Epithelial cell of prostate (primary cell): ENCODE measurements at regions not wholly inside any gene's neighbourhood (a gene's known extent, or its start where the extent isn't known, plus 50 kb on each side); places are given as distances from the start of the nearest gene placed in this dataset.

Experiments used
- DNase-seq: peaks from one replicate; pipeline ENCODE4 v3.0.0-alpha.2; 2011; ENCODE audit warnings: low read depth, low spot score
- H3K27ac ChIP-seq: fragments of 450-650 bp; 2 replicates; pipeline ENCODE4 v1.5.1; 2017; ENCODE audit warnings: mild to moderate bottlenecking

GRCh38 chr2:220882507-220882906, 689.6 kb downstream of the EPHA4 start:
- H3K27ac ChIP-seq, result no peak overlapping the region
- no peak for DNase-seq

GRCh38 chr2:220885593-220885992, 686.5 kb downstream of the EPHA4 start:
- no peak overlapping the region for H3K27ac ChIP-seq
- DNase-seq, result no peak

GRCh38 chr2:220887271-220887870, 684.7 kb downstream of the EPHA4 start:
- DNase-seq, result no peak
- no peak overlapping the region for H3K27ac ChIP-seq

- no peak for DNase-seq
- H3K27ac ChIP-seq, result no peak overlapping the region
Observed at GRCh38 chr2:220887876-220888275, 684.2 kb downstream of the EPHA4 start.

- no peak for DNase-seq
- H3K27ac ChIP-seq, result no peak overlapping the region
Observed at GRCh38 chr2:220890931-220891330, 681.2 kb downstream of the EPHA4 start.

- DNase-seq, result peak; percentile 61
Observed at GRCh38 chr2:220891405-220891804, 680.7 kb downstream of the EPHA4 start.

GRCh38 chr2:220892018-220892634, 680.0 kb downstream of the EPHA4 start:
- DNase-seq, result no peak
- no peak overlapping the region for H3K27ac ChIP-seq

More at GRCh38 chr2:220891405-220891804, 680.7 kb downstream of the EPHA4 start:
- no peak overlapping the region for H3K27ac ChIP-seq

- no peak for DNase-seq
- no peak overlapping the region for H3K27ac ChIP-seq
Observed at GRCh38 chr2:220893411-220893810, 678.7 kb downstream of the EPHA4 start.

- DNase-seq, result no peak
- no peak overlapping the region for H3K27ac ChIP-seq
Observed at GRCh38 chr2:220894069-220894468, 678.0 kb downstream of the EPHA4 start.

GRCh38 chr2:220899492-220899891, 672.6 kb downstream of the EPHA4 start:
- H3K27ac ChIP-seq, result no peak overlapping the region
- DNase-seq, result no peak

- no peak for DNase-seq
- no peak overlapping the region for H3K27ac ChIP-seq
Observed at GRCh38 chr2:220904015-220904414, 668.1 kb downstream of the EPHA4 start.

GRCh38 chr2:220913384-220913783, 658.7 kb downstream of the EPHA4 start:
- DNase-seq, result no peak
- H3K27ac ChIP-seq, result no peak overlapping the region

- no peak for DNase-seq
- no peak overlapping the region for H3K27ac ChIP-seq
Observed at GRCh38 chr2:220915092-220915623, 656.9 kb downstream of the EPHA4 start.

- no peak for DNase-seq
Observed at GRCh38 chr2:220916931-220917330, 655.2 kb downstream of the EPHA4 start.

GRCh38 chr2:220930271-220931076, 641.6 kb downstream of the EPHA4 start:
- DNase-seq, result no peak
- no peak overlapping the region for H3K27ac ChIP-seq

More at GRCh38 chr2:220916931-220917330, 655.2 kb downstream of the EPHA4 start:
- H3K27ac ChIP-seq, result no peak overlapping the region

GRCh38 chr2:220931491-220931890, 640.6 kb downstream of the EPHA4 start:
- no peak for DNase-seq
- H3K27ac ChIP-seq, result no peak overlapping the region

- no peak overlapping the region for H3K27ac ChIP-seq
- DNase-seq, result no peak
Observed at GRCh38 chr2:220932041-220932440, 640.1 kb downstream of the EPHA4 start.

GRCh38 chr2:220935789-220936321, 636.2 kb downstream of the EPHA4 start:
- DNase-seq, result no peak
- no peak overlapping the region for H3K27ac ChIP-seq

- no peak for DNase-seq
- H3K27ac ChIP-seq, result no peak overlapping the region
Observed at GRCh38 chr2:220936641-220937197, 635.4 kb downstream of the EPHA4 start.

GRCh38 chr2:220937245-220937644, 634.9 kb downstream of the EPHA4 start:
- H3K27ac ChIP-seq, result no peak overlapping the region
- DNase-seq, result no peak
